SU-DHL-6 (cell line): ENCODE measurements at regions not wholly inside any gene's neighbourhood (a gene's known extent, or its start where the extent isn't known, plus 50 kb on each side); places are given as distances from the start of the nearest gene placed in this dataset.

Source experiments
- H2AFZ ChIP-seq: fragments of 200-600 bp; sonication (generic); 2 replicates; pipeline ENCODE4 v1.6.1; 2014; ENCODE audit warnings: low read depth, mild to moderate bottlenecking, moderate library complexity, mixed read lengths, antibody characterized with exemption, low read length; ENCODE audit not compliant: severe bottlenecking
- H3F3A ChIP-seq: fragments of 200-600 bp; shearing (Covaris generic); 2 replicates; pipeline ENCODE4 v1.6.0; 2016; ENCODE audit warnings: antibody characterized with exemption, mild to moderate bottlenecking; ENCODE audit not compliant: insufficient read depth
- H3K27ac ChIP-seq: fragments of 200-600 bp; sonication (generic); 2 replicates; pipeline ENCODE4 v1.5.1; 2016; ENCODE audit warnings: low read depth, mild to moderate bottlenecking, low read length, moderate library complexity, mixed read lengths
- H3K27me3 ChIP-seq: fragments of 200-600 bp; sonication (generic), shearing (Covaris generic); 2 replicates; pipeline ENCODE4 v1.6.0; 2014; ENCODE audit warnings: mild to moderate bottlenecking, low read length
- H3K36me3 ChIP-seq: fragments of 200-600 bp; sonication (generic); 2 replicates; pipeline ENCODE4 v1.6.1; 2014; ENCODE audit warnings: mild to moderate bottlenecking, low read length, mixed read lengths
- H3K4me2 ChIP-seq: fragments of 300-600, 200-600 bp; shearing (Covaris generic), sonication (generic); 2 replicates; pipeline ENCODE4 v1.6.0; 2014; ENCODE audit warnings: low read length, low read depth, mild to moderate bottlenecking; ENCODE audit not compliant: poor library complexity, severe bottlenecking
- H3K4me3 ChIP-seq: fragments of 200-600 bp; sonication (generic); 2 replicates; pipeline ENCODE4 v1.5.1; 2014; ENCODE audit warnings: antibody characterized with exemption, low read length, mild to moderate bottlenecking, mixed read lengths; ENCODE audit not compliant: insufficient read depth, poor library complexity, severe bottlenecking
- H3K79me2 ChIP-seq: fragments of 200-600 bp; sonication (generic); 2 replicates; pipeline ENCODE4 v1.6.1; 2014; ENCODE audit warnings: mild to moderate bottlenecking, low read length, moderate library complexity; ENCODE audit not compliant: insufficient read depth
- H3K9ac ChIP-seq: fragments of 200-600 bp; sonication (generic); 2 replicates; pipeline ENCODE4 v1.7.0; 2014; ENCODE audit warnings: mild to moderate bottlenecking, low read length
- H3K9me2 ChIP-seq: fragments of 200-600 bp; sonication (generic); replicated peaks from 2 replicates; pipeline ENCODE4 v1.6.1; 2014; ENCODE audit warnings: low read length; ENCODE audit not compliant: insufficient read depth
- H3K9me3 ChIP-seq: fragments of 200-600 bp; sonication (generic); 2 replicates; pipeline ENCODE4 v1.6.1; 2014; ENCODE audit warnings: low read length, mixed read lengths; ENCODE audit not compliant: insufficient read depth
- H4K20me1 ChIP-seq: fragments of 200-600 bp; sonication (generic); 2 replicates; pipeline ENCODE4 v1.6.1; 2014; ENCODE audit warnings: low read depth, mild to moderate bottlenecking, antibody characterized with exemption, low read length, moderate library complexity, mixed read lengths
- EZH2phosphoT487 ChIP-seq: fragments of 200-600 bp; sonication (generic), shearing (Covaris generic); conservative IDR thresholded peaks from 2 replicates; pipeline ENCODE4 v1.6.1; 2018; ENCODE audit warnings: mild to moderate bottlenecking, antibody characterized with exemption, low read length, moderate library complexity, mixed read lengths
- TF ChIP-seq, protein P1 (sequence below): fragments of 200-600 bp; sonication (generic); IDR thresholded peaks from one replicate; pipeline ENCODE4 v1.5.1; 2017; ENCODE audit warnings: antibody characterized with exemption, mild to moderate bottlenecking, low read length, moderate library complexity; ENCODE audit not compliant: insufficient read depth, poor library complexity, severe bottlenecking

DNA sequence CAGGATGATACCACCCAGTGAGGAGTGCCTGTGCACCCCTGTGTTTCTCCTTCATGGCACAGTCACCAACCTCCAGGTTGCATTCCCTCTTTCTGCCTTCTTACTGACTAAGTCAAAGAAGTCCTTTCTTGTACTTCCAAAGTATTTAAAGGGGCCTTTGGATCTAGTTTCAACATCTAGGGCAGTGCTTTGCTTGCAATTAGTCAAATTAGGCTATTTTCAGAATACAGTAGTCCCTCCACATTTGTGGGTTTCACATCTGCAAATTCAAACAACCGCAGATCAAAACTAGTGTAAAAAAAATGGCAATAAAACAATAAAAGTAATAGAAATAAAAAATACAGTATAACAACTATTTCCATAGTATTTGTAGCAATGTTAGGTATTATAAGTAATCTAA lies 333.9 kb upstream of the SEMA6A start:
- Histone ChIP-seq H3K9me2 (no peaks in the 10 kb centered on the region), H3F3A (no peaks in the 10 kb centered on the region), H3K9ac (no peak overlapping the region), H2AFZ (no peak overlapping the region), H3K4me3 (no peak overlapping the region), H3K4me2 (no peak overlapping the region), H3K27me3 (no peaks in the 10 kb centered on the region), H4K20me1 (no peaks in the 10 kb centered on the region), H3K79me2 (no peaks in the 10 kb centered on the region), H3K36me3 (no peaks in the 10 kb centered on the region), H3K9me3 (no peaks in the 10 kb centered on the region), H3K27ac (no peak overlapping the region)
- TF ChIP-seq, protein P1, sequence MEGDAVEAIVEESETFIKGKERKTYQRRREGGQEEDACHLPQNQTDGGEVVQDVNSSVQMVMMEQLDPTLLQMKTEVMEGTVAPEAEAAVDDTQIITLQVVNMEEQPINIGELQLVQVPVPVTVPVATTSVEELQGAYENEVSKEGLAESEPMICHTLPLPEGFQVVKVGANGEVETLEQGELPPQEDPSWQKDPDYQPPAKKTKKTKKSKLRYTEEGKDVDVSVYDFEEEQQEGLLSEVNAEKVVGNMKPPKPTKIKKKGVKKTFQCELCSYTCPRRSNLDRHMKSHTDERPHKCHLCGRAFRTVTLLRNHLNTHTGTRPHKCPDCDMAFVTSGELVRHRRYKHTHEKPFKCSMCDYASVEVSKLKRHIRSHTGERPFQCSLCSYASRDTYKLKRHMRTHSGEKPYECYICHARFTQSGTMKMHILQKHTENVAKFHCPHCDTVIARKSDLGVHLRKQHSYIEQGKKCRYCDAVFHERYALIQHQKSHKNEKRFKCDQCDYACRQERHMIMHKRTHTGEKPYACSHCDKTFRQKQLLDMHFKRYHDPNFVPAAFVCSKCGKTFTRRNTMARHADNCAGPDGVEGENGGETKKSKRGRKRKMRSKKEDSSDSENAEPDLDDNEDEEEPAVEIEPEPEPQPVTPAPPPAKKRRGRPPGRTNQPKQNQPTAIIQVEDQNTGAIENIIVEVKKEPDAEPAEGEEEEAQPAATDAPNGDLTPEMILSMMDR: no peak
- no peak for TF ChIP-seq EZH2phosphoT487

GRCh38 chr5:116905885-116906284 lies 331.3 kb upstream of the SEMA6A start:
- Histone ChIP-seq H3K4me2 (no peak overlapping the region), H4K20me1 (no peaks in the 10 kb centered on the region), H2AFZ (no peak overlapping the region), H3F3A (no peaks in the 10 kb centered on the region), H3K9me2 (no peaks in the 10 kb centered on the region), H3K27ac (no peak overlapping the region), H3K79me2 (no peaks in the 10 kb centered on the region), H3K36me3 (no peaks in the 10 kb centered on the region), H3K9ac (no peak overlapping the region), H3K27me3 (no peaks in the 10 kb centered on the region), H3K9me3 (no peaks in the 10 kb centered on the region), H3K4me3 (no peak overlapping the region)
- no peak for TF ChIP-seq EZH2phosphoT487
- TF ChIP-seq, protein P1: no peak

DNA sequence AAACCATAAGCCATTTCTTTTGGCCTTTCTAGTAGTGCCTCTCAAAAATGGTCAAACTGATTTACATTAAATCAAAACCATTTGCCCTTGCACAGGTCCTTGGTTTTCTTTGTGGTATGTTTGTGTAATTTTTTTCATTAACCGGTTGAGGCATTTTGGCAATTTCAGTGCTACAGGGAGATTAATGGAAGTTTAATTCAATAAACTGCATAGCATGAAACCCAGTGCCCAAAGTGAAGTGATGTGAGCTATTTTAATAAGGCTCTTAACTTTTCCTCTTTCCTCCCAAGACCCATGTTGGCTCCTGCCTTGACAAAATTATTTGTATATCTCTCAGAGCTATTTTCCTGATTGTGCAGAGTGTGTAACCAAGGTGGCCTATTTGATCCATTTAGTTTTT lies 326.2 kb upstream of the SEMA6A start:
- no peaks in the 10 kb centered on the region for H3K36me3 ChIP-seq
- H3K4me3 ChIP-seq: no peak overlapping the region
- TF ChIP-seq, protein P1: no peak
- no peak for TF ChIP-seq EZH2phosphoT487
- H3K4me2 ChIP-seq: no peak overlapping the region
- H3K27me3 ChIP-seq: no peaks in the 10 kb centered on the region
- no peak overlapping the region for H2AFZ ChIP-seq
- no peaks in the 10 kb centered on the region for H3K79me2 ChIP-seq
- H3K9me2 ChIP-seq: no peaks in the 10 kb centered on the region
- no peaks in the 10 kb centered on the region for H3F3A ChIP-seq
- no peak overlapping the region for H3K27ac ChIP-seq
- H3K9me3 ChIP-seq: no peaks in the 10 kb centered on the region
- H3K9ac ChIP-seq: no peak overlapping the region
- no peaks in the 10 kb centered on the region for H4K20me1 ChIP-seq

- Histone ChIP-seq H2AFZ (no peak overlapping the region), H3K36me3 (no peaks in the 10 kb centered on the region), H3K9me3 (no peaks in the 10 kb centered on the region), H3K79me2 (no peaks in the 10 kb centered on the region), H3K27ac (no peak overlapping the region), H3K9ac (no peak overlapping the region), H3F3A (no peaks in the 10 kb centered on the region), H3K9me2 (no peaks in the 10 kb centered on the region), H3K4me3 (no peak overlapping the region), H3K4me2 (no peak overlapping the region), H3K27me3 (no peaks in the 10 kb centered on the region), H4K20me1 (no peaks in the 10 kb centered on the region)
- TF ChIP-seq EZH2phosphoT487: no peak
- TF ChIP-seq, protein P1: no peak
These were observed 324.3 kb upstream of the SEMA6A start for GRCh38 chr5:116898917-116899316.
